K562 (cell line): ENCODE measurements at regions not wholly inside any gene's neighbourhood (a gene's known extent, or its start where the extent isn't known, plus 50 kb on each side); places are given as distances from the start of the nearest gene placed in this dataset.
"Not testable (repeated sequence)": the region's sequence is repeated elsewhere in the genome, so short reads cannot be mapped to it uniquely, and the experiment has no call there.

Source experiments
- AFF1 ChIP-seq, 2 experiments: fragments of 450-650 bp; IDR thresholded peaks; 2 replicates each; pipeline ENCODE4 v1.6.1; 2018; ENCODE audit warnings: mild to moderate bottlenecking in 2 of 2, low read depth in 1 of 2; ENCODE audit not compliant: partially characterized antibody in 2 of 2
- BHLHE40 ChIP-seq: IDR thresholded peaks from 2 replicates; pipeline ENCODE4 v1.6.1; 2011; ENCODE audit warnings: low read length, improper control_type of control experiment
- CTCF ChIP-seq, 3 experiments: IDR thresholded peaks in 2 of 3; conservative IDR thresholded peaks in 1 of 3; 2 replicates each; pipeline ENCODE4 v1.5.1; 2011 to 2012; ENCODE audit warnings: low read length in 3 of 3, mild to moderate bottlenecking in 3 of 3, control low read depth in 2 of 3, improper control_type of control experiment in 1 of 3, inconsistent platforms in 1 of 3, low read depth in 1 of 3, mixed read lengths in 1 of 3, moderate library complexity in 1 of 3; ENCODE audit not compliant: insufficient read depth in 2 of 3
- EHMT2 ChIP-seq: fragments of 450-650 bp; IDR thresholded peaks from 2 replicates; pipeline ENCODE4 v1.6.1; 2018; ENCODE audit warnings: antibody characterized with exemption
- EZH2 ChIP-seq: IDR thresholded peaks from 2 replicates; pipeline ENCODE4 v1.6.1; 2012; ENCODE audit warnings: low read depth, mild to moderate bottlenecking, inconsistent platforms, low read length, borderline replicate concordance
- IRF1 ChIP-seq: sonication (generic); formaldehyde crosslinking; IDR thresholded peaks from 2 replicates; pipeline ENCODE4 v1.8.0; 2022; ENCODE audit warnings: missing genetic modification reagents, mild to moderate bottlenecking, borderline replicate concordance
- NKRF ChIP-seq: fragments of 450-650 bp; IDR thresholded peaks from 2 replicates; pipeline ENCODE4 v1.6.1; 2016; ENCODE audit warnings: borderline replicate concordance
- NRF1 ChIP-seq, 2 experiments: fragments of 450-650 bp; IDR thresholded peaks in 1 of 2; conservative IDR thresholded peaks in 1 of 2; 2 replicates each; pipeline ENCODE4 v1.6.1; 2014; ENCODE audit warnings: mild to moderate bottlenecking in 2 of 2
- POLR2A ChIP-seq: fragments of 450-650 bp; conservative IDR thresholded peaks from 2 replicates; pipeline ENCODE4 v1.6.1; 2016
- SIN3A ChIP-seq, 2 experiments: fragments of 150-350 bp in 1 of 2; IDR thresholded peaks; 2 replicates each; pipeline ENCODE4 v1.6.1; 2011 to 2016; ENCODE audit warnings: borderline replicate concordance in 2 of 2, low read depth in 2 of 2, low read length in 2 of 2, mild to moderate bottlenecking in 2 of 2, moderate library complexity in 2 of 2; ENCODE audit not compliant: control insufficient read depth in 1 of 2
- TARDBP ChIP-seq: fragments of 450-650 bp; IDR thresholded peaks from 2 replicates; pipeline ENCODE4 v1.6.1; 2016

- TF ChIP-seq EHMT2; SIN3A (IDR thresholded peaks at IDR 0.05; ENCODE audit: borderline replicate concordance in 2 of 2, control insufficient read depth in 1 of 2, low read depth in 2 of 2, low read length in 2 of 2); NRF1 (conservative IDR thresholded peaks at IDR 0.05 in 1 of 2, IDR thresholded peaks at IDR 0.05 in 1 of 2); EZH2; BHLHE40; TARDBP; POLR2A; CTCF (IDR thresholded peaks at IDR 0.05 in 2 of 3, conservative IDR thresholded peaks at IDR 0.05 in 1 of 3; ENCODE audit: insufficient read depth in 2 of 3, low read depth in 1 of 3, low read length in 3 of 3); NKRF; AFF1 (IDR thresholded peaks at IDR 0.05; ENCODE audit: low read depth in 1 of 2, partially characterized antibody in 2 of 2); IRF1 (CRISPR knock-in tag): not testable (repeated sequence)
Measured at GRCh38 chr7:68254815-68255214, 1258.2 kb downstream of the TYW1 start.
